PFSK-1 (cell line): ENCODE measurements at regions not wholly inside any gene's neighbourhood (a gene's known extent, or its start where the extent isn't known, plus 50 kb on each side); places are given as distances from the start of the nearest gene placed in this dataset.

ENCODE experiments used
- POLR2AphosphoS5 ChIP-seq: IDR thresholded peaks from 2 replicates; pipeline ENCODE4 v1.6.1; 2012; ENCODE audit warnings: low read depth, mild to moderate bottlenecking, control low read depth, low read length, moderate library complexity
- SIN3A ChIP-seq: IDR thresholded peaks from 2 replicates; pipeline ENCODE4 v1.6.1; 2012; ENCODE audit warnings: mild to moderate bottlenecking, low read length, moderate library complexity, borderline replicate concordance; ENCODE audit not compliant: insufficient read depth
- TAF1 ChIP-seq: IDR thresholded peaks from 2 replicates; pipeline ENCODE4 v1.6.1; 2012; ENCODE audit warnings: low read length, control low read depth, borderline replicate concordance; ENCODE audit not compliant: insufficient read depth

GRCh38 chr3:147619921-147620560 is 210.9 kb downstream of the ZIC1 start:
- TF ChIP-seq POLR2AphosphoS5 (no peak), TAF1 (no peak), SIN3A (no peak)
